SU-DHL-6 (cell line): ENCODE measurements at regions not wholly inside any gene's neighbourhood (a gene's known extent, or its start where the extent isn't known, plus 50 kb on each side); places are given as distances from the start of the nearest gene placed in this dataset.

Experiments used
- H2AFZ ChIP-seq: fragments of 200-600 bp; sonication (generic); 2 replicates; pipeline ENCODE4 v1.6.1; 2014; ENCODE audit warnings: low read depth, mild to moderate bottlenecking, moderate library complexity, mixed read lengths, antibody characterized with exemption, low read length; ENCODE audit not compliant: severe bottlenecking
- H3F3A ChIP-seq: fragments of 200-600 bp; shearing (Covaris generic); 2 replicates; pipeline ENCODE4 v1.6.0; 2016; ENCODE audit warnings: antibody characterized with exemption, mild to moderate bottlenecking; ENCODE audit not compliant: insufficient read depth
- H3K27ac ChIP-seq: fragments of 200-600 bp; sonication (generic); 2 replicates; pipeline ENCODE4 v1.5.1; 2016; ENCODE audit warnings: low read depth, mild to moderate bottlenecking, low read length, moderate library complexity, mixed read lengths
- H3K27me3 ChIP-seq: fragments of 200-600 bp; sonication (generic), shearing (Covaris generic); 2 replicates; pipeline ENCODE4 v1.6.0; 2014; ENCODE audit warnings: mild to moderate bottlenecking, low read length
- H3K36me3 ChIP-seq: fragments of 200-600 bp; sonication (generic); 2 replicates; pipeline ENCODE4 v1.6.1; 2014; ENCODE audit warnings: mild to moderate bottlenecking, low read length, mixed read lengths
- H3K4me2 ChIP-seq: fragments of 300-600, 200-600 bp; shearing (Covaris generic), sonication (generic); 2 replicates; pipeline ENCODE4 v1.6.0; 2014; ENCODE audit warnings: low read length, low read depth, mild to moderate bottlenecking; ENCODE audit not compliant: poor library complexity, severe bottlenecking
- H3K4me3 ChIP-seq: fragments of 200-600 bp; sonication (generic); 2 replicates; pipeline ENCODE4 v1.5.1; 2014; ENCODE audit warnings: antibody characterized with exemption, low read length, mild to moderate bottlenecking, mixed read lengths; ENCODE audit not compliant: insufficient read depth, poor library complexity, severe bottlenecking
- H3K79me2 ChIP-seq: fragments of 200-600 bp; sonication (generic); 2 replicates; pipeline ENCODE4 v1.6.1; 2014; ENCODE audit warnings: mild to moderate bottlenecking, low read length, moderate library complexity; ENCODE audit not compliant: insufficient read depth
- H3K9ac ChIP-seq: fragments of 200-600 bp; sonication (generic); 2 replicates; pipeline ENCODE4 v1.7.0; 2014; ENCODE audit warnings: mild to moderate bottlenecking, low read length
- H3K9me2 ChIP-seq: fragments of 200-600 bp; sonication (generic); replicated peaks from 2 replicates; pipeline ENCODE4 v1.6.1; 2014; ENCODE audit warnings: low read length; ENCODE audit not compliant: insufficient read depth
- H3K9me3 ChIP-seq: fragments of 200-600 bp; sonication (generic); 2 replicates; pipeline ENCODE4 v1.6.1; 2014; ENCODE audit warnings: low read length, mixed read lengths; ENCODE audit not compliant: insufficient read depth
- H4K20me1 ChIP-seq: fragments of 200-600 bp; sonication (generic); 2 replicates; pipeline ENCODE4 v1.6.1; 2014; ENCODE audit warnings: low read depth, mild to moderate bottlenecking, antibody characterized with exemption, low read length, moderate library complexity, mixed read lengths
- CTCF ChIP-seq: fragments of 200-600 bp; sonication (generic); IDR thresholded peaks from one replicate; pipeline ENCODE4 v1.5.1; 2017; ENCODE audit warnings: antibody characterized with exemption, mild to moderate bottlenecking, low read length, moderate library complexity; ENCODE audit not compliant: insufficient read depth, poor library complexity, severe bottlenecking
- EZH2phosphoT487 ChIP-seq: fragments of 200-600 bp; sonication (generic), shearing (Covaris generic); conservative IDR thresholded peaks from 2 replicates; pipeline ENCODE4 v1.6.1; 2018; ENCODE audit warnings: mild to moderate bottlenecking, antibody characterized with exemption, low read length, moderate library complexity, mixed read lengths

GRCh38 chr3:4138150-4138785, 164.9 kb upstream of the SETMAR start:
- Histone ChIP-seq H3K36me3 (no peaks in the 10 kb centered on the region), H3K4me2 (no peak overlapping the region), H3K4me3 (no peak overlapping the region), H3K79me2 (no peaks in the 10 kb centered on the region), H3F3A (no peaks in the 10 kb centered on the region; the same call in 1 of the 2 replicates), H3K27ac (no peak overlapping the region), H4K20me1 (no peaks in the 10 kb centered on the region), H2AFZ (no peak overlapping the region), H3K27me3 (no peaks in the 10 kb centered on the region), H3K9ac (no peak overlapping the region), H3K9me3 (no peaks in the 10 kb centered on the region), H3K9me2 (no peaks in the 10 kb centered on the region)
- TF ChIP-seq EZH2phosphoT487 (no peak), CTCF (no peak)

DNA sequence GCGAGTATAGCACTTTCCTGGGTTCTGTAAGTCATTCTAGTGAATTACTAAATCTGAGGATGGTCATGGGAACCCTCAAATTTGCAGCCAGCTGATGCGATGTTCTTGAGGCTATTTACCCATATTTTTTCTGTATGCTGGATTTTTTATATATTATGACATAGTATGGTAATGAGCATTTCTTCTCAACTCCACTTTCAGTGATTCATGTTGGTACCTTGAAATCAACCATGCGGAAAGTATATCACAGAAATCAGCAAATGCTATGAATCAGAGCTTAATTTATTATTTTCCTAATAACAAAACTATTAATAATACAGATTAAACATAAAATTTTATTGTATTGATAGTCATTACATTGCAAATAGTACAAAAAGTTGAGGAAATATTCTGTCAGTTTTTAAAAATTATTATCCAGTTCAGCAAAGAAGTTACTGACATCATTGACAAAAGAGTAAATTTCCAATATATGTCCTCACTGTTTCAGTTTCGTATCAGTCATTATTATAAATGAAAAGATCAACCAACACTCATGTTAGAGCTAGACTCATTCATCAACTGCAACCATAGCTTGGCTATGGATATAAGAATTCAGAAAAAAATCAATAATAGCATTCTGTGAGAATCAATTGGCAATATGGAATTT, 164.3 kb upstream of the SETMAR start:
- Histone ChIP-seq H3K4me2 (no peak overlapping the region), H3K9me3 (no peaks in the 10 kb centered on the region), H3K4me3 (no peak overlapping the region), H2AFZ (no peak overlapping the region), H3K9me2 (no peaks in the 10 kb centered on the region), H3K9ac (no peak overlapping the region), H3K27ac (no peak overlapping the region), H3K79me2 (no peaks in the 10 kb centered on the region), H3K27me3 (no peaks in the 10 kb centered on the region), H4K20me1 (no peaks in the 10 kb centered on the region), H3F3A (no peaks in the 10 kb centered on the region; the same call in 1 of the 2 replicates), H3K36me3 (no peaks in the 10 kb centered on the region)
- TF ChIP-seq EZH2phosphoT487 (no peak), CTCF (no peak)

DNA sequence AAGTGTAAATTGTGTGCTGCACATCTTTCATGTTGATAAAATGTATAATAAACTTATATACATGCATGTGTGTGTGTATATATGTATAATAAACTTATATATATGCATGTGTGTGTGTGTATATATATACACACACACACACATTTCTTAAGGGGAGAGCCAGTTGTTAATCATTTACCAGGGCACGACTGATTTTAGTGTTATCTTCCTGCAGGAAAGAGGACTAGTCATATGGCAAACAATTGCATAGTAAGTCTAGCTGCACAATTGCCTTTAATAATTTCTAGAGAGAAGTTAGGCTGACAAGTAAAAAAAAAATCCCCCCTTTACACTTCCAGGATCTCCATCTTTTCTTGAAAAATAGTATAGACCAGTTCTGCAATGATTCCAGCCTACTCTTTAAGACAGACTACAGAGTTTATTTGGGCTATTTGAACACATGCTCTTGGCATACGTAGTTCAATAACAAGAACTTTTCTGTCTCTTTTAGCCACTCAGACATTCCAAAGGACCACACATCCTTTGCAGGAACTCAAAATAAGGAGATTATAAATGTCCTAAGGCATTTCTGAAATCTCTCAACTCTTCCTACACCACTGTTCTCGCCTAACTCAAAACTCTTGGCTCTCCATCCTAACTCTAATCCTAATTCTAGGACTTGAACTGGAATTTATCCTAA, 163.6 kb upstream of the SETMAR start:
- H4K20me1 ChIP-seq, result no peaks in the 10 kb centered on the region
- no peak for TF ChIP-seq CTCF
- no peaks in the 10 kb centered on the region; the same call in 1 of the 2 replicates for H3F3A ChIP-seq
- no peak overlapping the region for H3K27ac ChIP-seq
- no peaks in the 10 kb centered on the region for H3K9me2 ChIP-seq
- H3K36me3 ChIP-seq, result no peaks in the 10 kb centered on the region
- H3K9me3 ChIP-seq, result no peaks in the 10 kb centered on the region
- no peak overlapping the region for H2AFZ ChIP-seq
- no peak overlapping the region for H3K9ac ChIP-seq
- H3K4me3 ChIP-seq, result no peak overlapping the region
- H3K4me2 ChIP-seq, result no peak overlapping the region
- no peaks in the 10 kb centered on the region for H3K79me2 ChIP-seq
- no peaks in the 10 kb centered on the region for H3K27me3 ChIP-seq
